GM18909 (cell line): ENCODE measurements at regions not wholly inside any gene's neighbourhood (a gene's known extent, or its start where the extent isn't known, plus 50 kb on each side); places are given as distances from the start of the nearest gene placed in this dataset.
"Not testable (repeated sequence)": the region's sequence is repeated elsewhere in the genome, so short reads cannot be mapped to it uniquely, and the experiment has no call there.

Experiments
- ATAC-seq: cut with Tn5 transposase; IDR thresholded peaks from one replicate; pipeline ENCODE4 v1.9.1; 2021; ENCODE audit warnings: mild to moderate bottlenecking; ENCODE audit not compliant: unreplicated experiment, poor library complexity

DNA sequence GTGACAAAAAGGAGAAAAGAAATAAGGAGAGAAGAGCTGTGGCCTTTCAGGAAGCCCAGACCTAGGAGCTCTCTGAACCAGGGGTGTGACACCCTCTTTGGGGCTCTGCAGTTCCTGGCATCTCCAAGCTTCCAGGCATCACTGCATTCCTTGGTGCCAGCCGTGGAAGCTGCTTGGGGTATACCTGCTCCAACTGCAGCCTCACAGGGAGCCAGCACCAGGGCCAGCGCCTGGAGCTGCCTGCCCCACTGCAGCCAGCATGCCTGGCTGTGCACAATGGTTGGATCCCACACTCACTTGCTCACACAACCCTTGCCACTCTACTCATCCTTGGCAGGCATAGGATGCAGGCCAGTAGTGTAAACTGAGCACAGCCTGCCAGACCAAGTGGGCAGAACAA is 242.1 kb upstream of the GJE1 start:
- ATAC-seq, result no peak

GRCh38 chr6:141884850-141885249 is 247.9 kb upstream of the GJE1 start:
- ATAC-seq, result no peak

DNA sequence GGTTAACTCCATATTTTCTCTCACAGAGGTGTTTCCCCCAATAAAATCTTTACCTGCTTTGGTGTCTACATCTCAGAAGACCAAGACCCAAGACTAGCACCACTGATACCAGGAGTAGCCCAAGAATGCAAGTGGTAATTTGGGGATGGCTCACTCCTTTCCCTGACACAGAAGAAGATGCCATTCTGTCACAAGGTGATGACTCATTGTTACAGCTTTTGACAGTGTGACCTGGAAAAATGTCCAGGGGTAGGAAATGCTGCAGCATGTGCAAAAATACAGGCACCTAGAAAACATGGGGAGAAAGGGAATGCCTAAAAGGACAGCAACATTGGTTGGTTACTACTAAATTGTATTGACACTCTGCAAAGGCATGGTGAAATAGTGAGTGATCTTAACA is 254.0 kb upstream of the GJE1 start:
- no peak for ATAC-seq

DNA sequence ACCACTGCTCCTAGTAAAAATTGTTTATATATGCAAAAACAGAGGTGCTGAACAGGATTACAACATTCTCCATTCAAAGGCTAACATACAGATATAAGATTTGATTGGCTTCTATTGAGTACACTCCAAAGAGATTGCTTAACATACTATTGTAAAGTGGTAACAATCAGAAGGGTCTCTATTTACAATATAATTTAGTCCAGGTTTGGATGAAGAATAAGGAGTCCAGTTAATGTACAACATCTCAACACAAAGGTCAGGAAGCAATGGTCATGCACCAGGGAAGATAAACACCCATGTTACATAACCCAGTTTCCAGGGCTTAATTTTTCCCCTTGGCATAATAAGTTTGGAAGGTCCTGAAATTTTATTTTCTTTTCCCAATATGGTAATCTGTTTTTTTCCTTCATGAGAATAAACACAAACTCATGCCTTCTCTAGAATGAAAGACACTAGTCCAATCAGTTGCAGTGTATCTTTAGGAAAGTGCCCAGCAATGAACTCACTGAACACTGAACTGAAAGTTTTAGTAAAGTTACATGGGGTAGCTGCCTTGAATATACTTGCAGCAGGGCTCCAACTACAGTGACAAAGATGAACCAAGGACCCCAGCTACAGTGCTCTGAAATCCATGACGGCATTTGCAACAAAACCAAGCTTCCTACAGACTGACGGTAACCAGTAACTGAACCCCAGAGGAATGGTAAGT is 255.3 kb upstream of the GJE1 start:
- no peak for ATAC-seq

DNA sequence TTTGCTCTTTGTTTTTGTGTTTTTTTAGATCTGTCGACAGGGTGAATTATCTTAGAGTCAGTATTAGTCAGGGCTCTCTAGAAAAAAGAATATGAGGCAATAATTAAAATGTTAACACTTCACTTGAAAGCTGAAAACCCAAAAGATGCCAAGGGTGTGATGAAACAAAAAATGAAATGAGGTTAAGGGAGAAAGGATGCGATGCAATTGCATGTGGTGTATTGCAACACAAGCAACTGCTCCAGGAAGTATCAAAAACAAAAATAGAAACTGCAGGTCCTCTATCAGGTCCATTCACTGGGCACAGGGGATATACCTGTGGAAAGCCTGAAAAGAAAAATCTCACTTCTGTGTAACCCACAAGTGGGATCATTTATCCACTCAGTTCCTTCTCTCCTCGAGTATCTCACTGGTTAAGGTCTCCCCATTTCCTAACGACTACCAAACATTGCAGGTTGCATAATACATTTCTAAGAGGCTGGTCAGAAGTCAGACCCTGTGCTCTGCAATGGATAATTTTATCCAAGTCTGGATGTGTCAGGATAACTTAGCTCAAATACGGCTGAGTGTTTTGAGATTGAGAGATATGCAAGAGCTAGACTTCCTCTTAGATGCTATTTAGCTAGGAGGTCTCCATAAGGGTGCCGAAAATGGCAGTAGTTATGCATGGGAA is 257.7 kb upstream of the GJE1 start:
- ATAC-seq, result no peak

GRCh38 chr6:141869509-141869908 is 263.2 kb upstream of the GJE1 start:
- not testable (repeated sequence) for ATAC-seq

DNA sequence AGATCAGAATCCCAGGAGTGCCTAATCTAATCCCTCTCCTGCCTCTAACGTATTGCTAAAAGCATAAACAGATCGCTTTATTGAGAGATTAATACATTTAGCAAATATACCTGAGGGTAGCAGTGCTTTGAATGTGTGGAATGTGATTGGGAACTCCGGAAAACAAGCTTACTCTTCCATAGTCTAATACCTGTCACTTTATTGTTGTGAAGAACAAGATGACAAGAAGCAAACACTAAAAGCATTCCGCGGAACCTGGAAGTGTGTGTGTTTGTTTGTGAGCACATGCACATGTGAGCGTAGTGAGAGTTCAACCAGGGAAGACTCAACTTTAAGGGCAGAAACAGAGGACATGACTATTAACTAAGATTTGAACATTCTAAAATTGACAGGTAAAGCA is 265.0 kb upstream of the GJE1 start:
- no peak for ATAC-seq

DNA sequence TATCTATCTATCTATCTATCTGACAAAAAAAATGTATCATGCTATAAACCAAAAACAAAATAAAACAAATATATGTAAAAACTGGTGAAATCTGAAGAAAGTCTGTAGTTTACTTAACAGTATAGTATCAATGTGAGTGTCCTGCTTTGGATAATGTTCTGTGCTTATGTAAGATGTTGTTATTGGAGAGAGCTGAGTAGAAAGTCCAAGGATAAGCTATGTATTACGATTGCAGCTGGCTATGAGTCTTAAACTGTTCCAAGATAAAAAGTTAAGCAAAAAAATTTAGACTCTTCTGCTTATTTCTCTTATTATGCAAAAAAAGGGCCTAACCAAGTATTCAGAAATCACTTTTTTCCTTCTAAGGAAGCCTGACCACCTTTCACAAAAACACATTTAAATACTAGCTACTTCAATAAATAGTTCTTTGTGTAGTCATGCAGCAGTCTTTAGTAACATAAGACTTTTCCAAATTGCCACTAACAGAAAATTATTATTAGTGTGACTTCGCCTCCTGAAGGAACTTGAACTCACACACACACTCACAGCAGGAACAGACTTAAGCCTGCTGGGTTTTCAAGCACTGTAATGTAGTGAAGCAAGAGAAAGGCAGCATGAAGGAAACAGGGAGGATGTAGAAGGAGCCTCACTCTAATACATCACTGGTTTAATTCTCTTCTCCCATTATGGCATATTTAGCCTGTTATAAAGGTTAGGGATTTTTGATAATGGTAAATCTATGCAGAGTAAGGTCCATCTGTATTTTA is 265.8 kb upstream of the GJE1 start:
- ATAC-seq, result no peak

DNA sequence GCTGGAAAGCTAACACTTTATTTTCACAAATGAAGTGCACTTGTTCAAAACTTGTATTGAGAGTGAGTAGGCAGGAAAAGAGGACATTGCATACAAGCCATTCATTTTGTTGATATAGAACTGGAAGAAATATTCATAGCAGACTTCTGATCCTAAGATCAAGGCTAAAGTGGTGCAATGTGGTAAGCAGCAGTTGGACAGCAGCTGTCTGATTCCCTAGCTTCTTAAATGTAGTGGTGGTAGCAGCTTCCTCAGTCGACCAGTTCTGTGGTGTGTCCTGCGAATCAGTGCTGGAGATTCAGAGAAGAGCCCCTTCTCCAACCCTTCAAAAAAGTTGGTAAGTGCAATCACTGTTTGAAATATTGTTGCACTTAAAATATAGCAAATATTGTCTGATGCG is 281.7 kb upstream of the GJE1 start:
- no peak for ATAC-seq

GRCh38 chr6:141848029-141848890 is 284.5 kb upstream of the GJE1 start:
- ATAC-seq, result no peak

- ATAC-seq, result no peak
These were observed 286.1 kb upstream of the GJE1 start for GRCh38 chr6:141846639-141847038.

- no peak for ATAC-seq
These were observed 289.4 kb upstream of the GJE1 start for GRCh38 chr6:141843178-141843834.

GRCh38 chr6:141833001-141833655 is 299.6 kb upstream of the GJE1 start:
- ATAC-seq, result no peak

DNA sequence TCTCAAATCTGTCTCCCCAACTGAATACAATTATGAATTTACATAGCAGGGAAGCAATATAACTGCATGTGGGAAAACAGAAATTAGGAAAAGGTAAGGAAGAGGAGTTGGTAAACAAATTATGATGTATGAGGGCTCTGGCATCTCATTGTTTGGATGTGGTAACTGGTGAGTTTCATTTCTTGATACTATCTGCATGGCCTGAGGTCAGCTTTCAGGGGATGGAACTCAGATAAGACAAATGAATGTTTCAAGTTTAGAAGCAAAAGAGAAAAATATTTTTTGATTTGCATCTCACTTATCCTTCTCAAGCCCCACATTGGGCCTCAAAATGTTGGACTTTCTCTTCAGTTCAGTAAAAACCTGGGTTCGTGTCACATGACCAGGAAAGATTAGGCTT is 302.2 kb upstream of the GJE1 start:
- no peak for ATAC-seq

DNA sequence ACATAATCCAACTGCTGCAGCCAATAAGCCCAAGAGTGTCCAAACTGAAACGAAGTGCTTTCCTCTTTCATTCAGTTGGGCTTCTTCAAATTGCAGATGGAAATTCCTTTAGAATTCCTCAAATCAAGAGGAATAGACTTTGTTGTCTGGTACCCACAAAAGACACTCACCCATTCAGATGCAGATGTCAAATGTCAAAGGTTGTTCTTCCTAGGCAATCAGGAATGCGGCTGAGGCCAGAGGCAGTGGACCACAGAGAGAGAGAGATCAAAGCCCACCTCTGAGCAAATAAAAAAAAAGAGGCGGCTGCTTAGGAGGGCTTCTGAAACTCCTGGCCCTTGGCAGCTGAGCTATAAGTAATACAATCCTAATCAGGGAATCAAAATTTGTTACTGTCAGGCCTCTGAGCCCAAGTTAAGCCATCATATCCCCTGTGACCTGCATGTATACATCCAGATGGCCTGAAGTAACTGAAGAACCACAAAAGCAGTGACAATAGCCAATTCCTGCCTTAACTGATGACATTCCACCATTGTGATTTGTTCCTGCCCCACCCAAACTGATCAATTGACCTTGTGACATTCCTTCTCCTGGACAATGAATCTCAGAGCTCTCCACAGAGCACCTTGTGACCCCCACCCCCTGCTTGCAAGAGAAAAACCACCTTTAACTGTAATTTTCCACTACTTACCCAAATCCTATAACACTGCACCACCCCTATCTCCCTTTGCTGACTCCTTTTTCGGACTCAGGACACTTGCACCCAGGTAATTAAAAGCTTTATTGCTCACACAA is 303.0 kb upstream of the GJE1 start:
- no peak for ATAC-seq

GRCh38 chr6:141824350-141824749 is 308.4 kb upstream of the GJE1 start:
- ATAC-seq, result no peak

- ATAC-seq, result not testable (repeated sequence)
These were observed 317.7 kb upstream of the GJE1 start for GRCh38 chr6:141815039-141815438.

- no peak for ATAC-seq
These were observed 322.8 kb upstream of the GJE1 start for GRCh38 chr6:141809901-141810300.

DNA sequence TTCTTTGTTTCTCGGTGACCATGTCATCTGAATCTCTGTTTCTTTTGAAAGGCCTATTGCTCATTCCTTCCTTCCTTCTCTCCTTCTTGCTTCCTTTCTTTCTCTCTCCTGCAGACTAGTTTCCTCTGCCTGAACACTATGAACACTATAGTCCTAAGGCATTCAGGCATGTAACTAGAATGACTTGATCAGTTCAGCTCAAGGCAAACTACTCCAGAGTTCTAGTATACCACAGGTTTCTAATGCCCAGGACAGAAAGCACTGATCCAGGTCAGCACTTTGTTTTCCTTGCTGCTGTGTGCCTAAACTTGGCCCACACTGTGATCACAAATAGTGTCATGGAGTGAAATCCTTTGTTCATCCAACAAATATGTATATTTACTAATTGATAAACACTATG is 324.1 kb upstream of the GJE1 start:
- no peak for ATAC-seq
